HepG2 (cell line): ENCODE measurements at regions not wholly inside any gene's neighbourhood (a gene's known extent, or its start where the extent isn't known, plus 50 kb on each side); places are given as distances from the start of the nearest gene placed in this dataset.

Experiments
- CBX5 ChIP-seq: sonication (generic); formaldehyde crosslinking; IDR thresholded peaks from 2 replicates; pipeline ENCODE4 v1.4.0; 2020; ENCODE audit warnings: missing genetic modification reagents, borderline replicate concordance
- ETV6 ChIP-seq: sonication (generic); formaldehyde crosslinking; conservative IDR thresholded peaks from 2 replicates; pipeline ENCODE4 v1.4.0; 2020; ENCODE audit warnings: missing genetic modification reagents
- FOSL2 ChIP-seq: sonication (generic); formaldehyde crosslinking; IDR thresholded peaks from 2 replicates; pipeline ENCODE4 v1.4.0; 2020; ENCODE audit warnings: missing genetic modification reagents
- FOXC1 ChIP-seq: sonication (generic); formaldehyde crosslinking; IDR thresholded peaks from 2 replicates; pipeline ENCODE4 v1.8.0; 2022; ENCODE audit warnings: mild to moderate bottlenecking, missing genetic modification reagents, borderline replicate concordance
- KDM4B ChIP-seq: sonication (generic); formaldehyde crosslinking; IDR thresholded peaks from 2 replicates; pipeline ENCODE4 v1.4.0; 2020; ENCODE audit warnings: missing genetic modification reagents
- KLF15 ChIP-seq: sonication (generic); formaldehyde crosslinking; IDR thresholded peaks from 2 replicates; pipeline ENCODE4 v1.8.1; 2023; ENCODE audit warnings: borderline replicate concordance, mild to moderate bottlenecking, inconsistent platforms, missing genetic modification reagents, mixed read lengths
- MYC ChIP-seq: sonication (generic); formaldehyde crosslinking; IDR thresholded peaks from 2 replicates; pipeline ENCODE4 v1.9.0; 2021; ENCODE audit warnings: missing genetic modification reagents, borderline replicate concordance
- PHB2 ChIP-seq: fragments of 450-650 bp; IDR thresholded peaks from 2 replicates; pipeline ENCODE4 v1.6.1; 2018; ENCODE audit not compliant: partially characterized antibody
- RBFOX2 ChIP-seq: fragments of 200-400 bp; formaldehyde crosslinking; IDR thresholded peaks from 2 replicates; pipeline ENCODE4 v1.6.1; 2017; ENCODE audit warnings: low read depth, mild to moderate bottlenecking, low read length
- SIX1 ChIP-seq: sonication (generic); formaldehyde crosslinking; IDR thresholded peaks from 2 replicates; pipeline ENCODE4 v1.4.0; 2020; ENCODE audit warnings: missing genetic modification reagents, borderline replicate concordance
- SMC3 ChIP-seq: IDR thresholded peaks from 2 replicates; pipeline ENCODE4 v1.6.1; 2011; ENCODE audit warnings: low read length, improper control_type of control experiment
- SRF ChIP-seq: IDR thresholded peaks from 2 replicates; pipeline ENCODE4 v1.6.1; 2011; ENCODE audit warnings: mild to moderate bottlenecking, low read depth, low read length, moderate library complexity
- STAG1 ChIP-seq: sonication (generic); formaldehyde crosslinking; IDR thresholded peaks from 2 replicates; pipeline ENCODE4 v1.4.0; 2020; ENCODE audit warnings: missing genetic modification reagents
- XRCC5 ChIP-seq: fragments of 200-400 bp; formaldehyde crosslinking; optimal IDR thresholded peaks from 2 replicates; pipeline ENCODE3; 2017; ENCODE audit warnings: mild to moderate bottlenecking, low read length
- ZKSCAN1 ChIP-seq: fragments of 150-350 bp; IDR thresholded peaks from 2 replicates; pipeline ENCODE4 v1.6.1; 2014; ENCODE audit warnings: low read length
- ZNF10 ChIP-seq: sonication (generic); formaldehyde crosslinking; IDR thresholded peaks from 2 replicates; pipeline ENCODE4 v1.4.0; 2020; ENCODE audit warnings: mild to moderate bottlenecking, low read depth, missing genetic modification reagents, borderline replicate concordance
- ZNF382 ChIP-seq: sonication (generic); formaldehyde crosslinking; IDR thresholded peaks from 2 replicates; pipeline ENCODE4 v1.5.0; 2020; ENCODE audit warnings: missing genetic modification reagents, mild to moderate bottlenecking, borderline replicate concordance
- ZNF615 ChIP-seq: sonication (generic); formaldehyde crosslinking; IDR thresholded peaks from 2 replicates; pipeline ENCODE4 v1.5.0; 2020; ENCODE audit warnings: mild to moderate bottlenecking, missing genetic modification reagents, borderline replicate concordance
- ZNF629 ChIP-seq: sonication (generic); formaldehyde crosslinking; conservative IDR thresholded peaks from 2 replicates; pipeline ENCODE4 v1.5.0; 2020; ENCODE audit warnings: missing genetic modification reagents
- ZNF792 ChIP-seq: IDR thresholded peaks from 2 replicates; pipeline ENCODE4 v1.6.1; 2016
- ZSCAN12 ChIP-seq: sonication (generic); formaldehyde crosslinking; IDR thresholded peaks from 2 replicates; pipeline ENCODE4 v1.9.0; 2021; ENCODE audit warnings: mild to moderate bottlenecking, missing genetic modification reagents
- TF ChIP-seq, protein P1 (sequence below): sonication (generic); formaldehyde crosslinking; IDR thresholded peaks from 2 replicates; pipeline ENCODE4 v1.5.0; 2020; ENCODE audit warnings: missing genetic modification reagents
- TF ChIP-seq, protein P2 (sequence below): IDR thresholded peaks from 2 replicates; pipeline ENCODE4 v1.6.1; 2016
- TF ChIP-seq, protein P3 (sequence below): sonication (generic); formaldehyde crosslinking; IDR thresholded peaks from 2 replicates; pipeline ENCODE4 v1.5.0; 2020; ENCODE audit warnings: mild to moderate bottlenecking, missing genetic modification reagents
- TF ChIP-seq, protein P4 (sequence below): sonication (generic); formaldehyde crosslinking; IDR thresholded peaks from 2 replicates; pipeline ENCODE4 v1.5.1; 2020; ENCODE audit warnings: mild to moderate bottlenecking, missing genetic modification reagents, moderate library complexity
- TF ChIP-seq, protein P5 (sequence below): sonication (generic); formaldehyde crosslinking; IDR thresholded peaks from 2 replicates; pipeline ENCODE4 v1.9.0; 2021; ENCODE audit warnings: missing genetic modification reagents, mild to moderate bottlenecking, borderline replicate concordance

DNA sequence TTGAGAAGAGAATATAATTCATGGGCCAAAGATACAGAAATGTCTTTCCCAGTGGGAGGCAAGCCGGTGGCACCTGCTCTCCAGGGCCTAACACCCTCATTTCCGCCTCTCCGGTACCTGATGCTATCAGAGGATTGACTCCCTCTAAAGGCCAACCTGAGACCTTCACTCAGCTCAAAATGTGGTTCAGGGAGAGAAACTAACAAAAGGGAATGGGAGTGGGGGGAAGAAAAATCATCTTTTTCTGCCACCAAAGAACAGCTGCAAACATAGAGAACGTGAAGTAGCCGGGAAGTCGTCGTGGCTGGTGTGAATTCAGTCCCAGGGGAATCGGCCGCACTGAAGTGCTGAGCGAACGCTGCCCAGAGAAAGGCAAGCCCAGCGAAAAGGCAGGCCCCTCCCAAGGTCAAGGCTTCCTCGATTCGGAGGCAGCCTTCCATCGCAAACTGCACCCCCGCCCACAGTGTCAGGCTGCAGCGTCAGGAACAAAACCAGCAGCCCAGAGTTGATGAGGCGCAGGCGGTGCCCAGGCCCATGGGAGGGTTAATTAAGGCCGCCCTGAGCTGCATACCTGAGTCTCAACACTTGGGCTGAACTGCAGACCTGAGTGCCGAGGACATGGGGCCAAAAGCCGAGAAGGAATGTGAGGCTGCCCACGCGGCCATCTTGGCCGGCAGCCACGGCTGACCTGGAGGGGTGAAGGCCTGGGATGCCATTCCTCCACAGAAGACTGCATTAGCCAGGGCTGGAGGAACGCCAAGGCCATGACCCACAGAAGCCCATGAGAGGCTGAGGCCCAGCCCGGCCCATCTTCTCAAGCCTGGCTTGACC lies 160.2 kb downstream of the PSMG1 start (continued):
- no peak for TF ChIP-seq MYC (CRISPR knock-in tag)
- TF ChIP-seq, protein P1, sequence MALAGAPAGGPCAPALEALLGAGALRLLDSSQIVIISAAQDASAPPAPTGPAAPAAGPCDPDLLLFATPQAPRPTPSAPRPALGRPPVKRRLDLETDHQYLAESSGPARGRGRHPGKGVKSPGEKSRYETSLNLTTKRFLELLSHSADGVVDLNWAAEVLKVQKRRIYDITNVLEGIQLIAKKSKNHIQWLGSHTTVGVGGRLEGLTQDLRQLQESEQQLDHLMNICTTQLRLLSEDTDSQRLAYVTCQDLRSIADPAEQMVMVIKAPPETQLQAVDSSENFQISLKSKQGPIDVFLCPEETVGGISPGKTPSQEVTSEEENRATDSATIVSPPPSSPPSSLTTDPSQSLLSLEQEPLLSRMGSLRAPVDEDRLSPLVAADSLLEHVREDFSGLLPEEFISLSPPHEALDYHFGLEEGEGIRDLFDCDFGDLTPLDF: no peak
- TF ChIP-seq ZKSCAN1: no peak
- TF ChIP-seq ZNF792: no peak
- peak; percentile 36; the same call in 1 of the 2 replicates for TF ChIP-seq SMC3
- TF ChIP-seq CBX5 (CRISPR knock-in tag): no peak
- TF ChIP-seq SIX1 (CRISPR knock-in tag): no peak
- TF ChIP-seq ZNF10 (CRISPR knock-in tag): no peak
- no peak for TF ChIP-seq RBFOX2
- no peak for TF ChIP-seq ZNF615 (CRISPR knock-in tag)
- no peak for TF ChIP-seq ETV6 (CRISPR knock-in tag)
- no peak for TF ChIP-seq FOXC1
- TF ChIP-seq, protein P2, sequence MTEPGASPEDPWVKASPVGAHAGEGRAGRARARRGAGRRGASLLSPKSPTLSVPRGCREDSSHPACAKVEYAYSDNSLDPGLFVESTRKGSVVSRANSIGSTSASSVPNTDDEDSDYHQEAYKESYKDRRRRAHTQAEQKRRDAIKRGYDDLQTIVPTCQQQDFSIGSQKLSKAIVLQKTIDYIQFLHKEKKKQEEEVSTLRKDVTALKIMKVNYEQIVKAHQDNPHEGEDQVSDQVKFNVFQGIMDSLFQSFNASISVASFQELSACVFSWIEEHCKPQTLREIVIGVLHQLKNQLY (CRISPR knock-in tag): no peak
- TF ChIP-seq KDM4B (CRISPR knock-in tag): no peak
- TF ChIP-seq PHB2: no peak
- TF ChIP-seq ZSCAN12 (CRISPR knock-in tag): no peak
- TF ChIP-seq KLF15 (CRISPR knock-in tag): no peak
- no peak for TF ChIP-seq FOSL2 (CRISPR knock-in tag)
- TF ChIP-seq, protein P3, sequence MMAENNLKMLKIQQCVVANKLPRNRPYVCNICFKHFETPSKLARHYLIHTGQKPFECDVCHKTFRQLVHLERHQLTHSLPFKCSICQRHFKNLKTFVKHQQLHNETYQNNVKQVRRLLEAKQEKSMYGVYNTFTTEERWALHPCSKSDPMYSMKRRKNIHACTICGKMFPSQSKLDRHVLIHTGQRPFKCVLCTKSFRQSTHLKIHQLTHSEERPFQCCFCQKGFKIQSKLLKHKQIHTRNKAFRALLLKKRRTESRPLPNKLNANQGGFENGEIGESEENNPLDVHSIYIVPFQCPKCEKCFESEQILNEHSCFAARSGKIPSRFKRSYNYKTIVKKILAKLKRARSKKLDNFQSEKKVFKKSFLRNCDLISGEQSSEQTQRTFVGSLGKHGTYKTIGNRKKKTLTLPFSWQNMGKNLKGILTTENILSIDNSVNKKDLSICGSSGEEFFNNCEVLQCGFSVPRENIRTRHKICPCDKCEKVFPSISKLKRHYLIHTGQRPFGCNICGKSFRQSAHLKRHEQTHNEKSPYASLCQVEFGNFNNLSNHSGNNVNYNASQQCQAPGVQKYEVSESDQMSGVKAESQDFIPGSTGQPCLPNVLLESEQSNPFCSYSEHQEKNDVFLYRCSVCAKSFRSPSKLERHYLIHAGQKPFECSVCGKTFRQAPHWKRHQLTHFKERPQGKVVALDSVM (CRISPR knock-in tag): no peak
- no peak for TF ChIP-seq ZNF629 (CRISPR knock-in tag)
- TF ChIP-seq, protein P4, sequence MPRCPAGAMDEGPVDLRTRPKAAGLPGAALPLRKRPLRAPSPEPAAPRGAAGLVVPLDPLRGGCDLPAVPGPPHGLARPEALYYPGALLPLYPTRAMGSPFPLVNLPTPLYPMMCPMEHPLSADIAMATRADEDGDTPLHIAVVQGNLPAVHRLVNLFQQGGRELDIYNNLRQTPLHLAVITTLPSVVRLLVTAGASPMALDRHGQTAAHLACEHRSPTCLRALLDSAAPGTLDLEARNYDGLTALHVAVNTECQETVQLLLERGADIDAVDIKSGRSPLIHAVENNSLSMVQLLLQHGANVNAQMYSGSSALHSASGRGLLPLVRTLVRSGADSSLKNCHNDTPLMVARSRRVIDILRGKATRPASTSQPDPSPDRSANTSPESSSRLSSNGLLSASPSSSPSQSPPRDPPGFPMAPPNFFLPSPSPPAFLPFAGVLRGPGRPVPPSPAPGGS: no peak
- peak; percentile 60 for TF ChIP-seq STAG1 (CRISPR knock-in tag)
- TF ChIP-seq SRF: no peak
- TF ChIP-seq ZNF382 (CRISPR knock-in tag): no peak
- TF ChIP-seq XRCC5: peak; percentile 34
- TF ChIP-seq, protein P5, sequence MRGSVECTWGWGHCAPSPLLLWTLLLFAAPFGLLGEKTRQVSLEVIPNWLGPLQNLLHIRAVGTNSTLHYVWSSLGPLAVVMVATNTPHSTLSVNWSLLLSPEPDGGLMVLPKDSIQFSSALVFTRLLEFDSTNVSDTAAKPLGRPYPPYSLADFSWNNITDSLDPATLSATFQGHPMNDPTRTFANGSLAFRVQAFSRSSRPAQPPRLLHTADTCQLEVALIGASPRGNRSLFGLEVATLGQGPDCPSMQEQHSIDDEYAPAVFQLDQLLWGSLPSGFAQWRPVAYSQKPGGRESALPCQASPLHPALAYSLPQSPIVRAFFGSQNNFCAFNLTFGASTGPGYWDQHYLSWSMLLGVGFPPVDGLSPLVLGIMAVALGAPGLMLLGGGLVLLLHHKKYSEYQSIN (CRISPR knock-in tag): no peak
